ENCODE measurements at regions not wholly inside any gene's neighbourhood (a gene's known extent, or its start where the extent isn't known, plus 50 kb on each side); places are given as distances from the start of the nearest gene placed in this dataset.

GRCh38 chr1:209045331-209046057, 538.0 kb upstream of the CAMK1G start:
- peak; percentile 16 for DNase-seq

- DNase-seq = no peak
These were observed 537.5 kb upstream of the CAMK1G start for GRCh38 chr1:209046058-209046417.

GRCh38 chr1:209046935-209047334, 536.6 kb upstream of the CAMK1G start:
- DNase-seq = no peak

DNA sequence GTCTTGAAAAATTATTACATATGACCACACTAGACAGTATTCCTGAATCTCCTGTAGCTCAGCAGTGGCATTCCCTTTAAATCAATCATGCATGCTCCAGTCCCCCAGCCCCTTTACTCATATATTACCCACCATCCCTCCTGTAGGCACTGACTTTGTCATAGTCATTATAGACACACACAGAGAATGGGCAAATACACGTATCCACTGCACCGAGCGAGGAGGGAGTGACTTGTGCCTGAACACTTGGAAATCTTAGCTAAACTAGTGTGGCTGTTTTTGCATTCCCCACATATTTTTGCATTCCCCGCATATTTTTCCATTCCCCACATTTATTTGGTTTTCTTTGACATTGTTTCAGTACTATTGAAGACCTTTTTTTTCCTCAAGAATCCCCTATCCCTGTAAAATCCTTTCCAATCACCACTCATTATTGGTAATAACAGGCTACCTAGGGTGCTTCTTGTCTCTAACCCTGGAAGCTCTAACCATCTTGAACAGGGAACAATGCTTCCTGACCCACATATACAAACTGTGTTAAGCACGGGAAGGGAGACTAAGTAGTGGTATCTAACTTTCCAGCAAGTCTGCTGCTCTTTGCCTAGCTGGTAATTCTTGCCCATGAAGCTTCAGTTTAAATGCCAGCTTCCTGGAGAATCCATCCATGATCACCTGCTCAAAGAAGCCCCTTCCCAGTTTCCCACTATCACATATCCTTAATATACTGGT, 534.4 kb upstream of the CAMK1G start:
- no peak for DNase-seq

GRCh38 chr1:209051570-209051969, 531.9 kb upstream of the CAMK1G start:
- no peak for DNase-seq

GRCh38 chr1:209053587-209053986, 529.9 kb upstream of the CAMK1G start:
- no peak for DNase-seq

- no peak for DNase-seq
These were observed 526.4 kb upstream of the CAMK1G start for GRCh38 chr1:209057083-209057482.

GRCh38 chr1:209057901-209058300, 525.6 kb upstream of the CAMK1G start:
- DNase-seq = no peak

DNA sequence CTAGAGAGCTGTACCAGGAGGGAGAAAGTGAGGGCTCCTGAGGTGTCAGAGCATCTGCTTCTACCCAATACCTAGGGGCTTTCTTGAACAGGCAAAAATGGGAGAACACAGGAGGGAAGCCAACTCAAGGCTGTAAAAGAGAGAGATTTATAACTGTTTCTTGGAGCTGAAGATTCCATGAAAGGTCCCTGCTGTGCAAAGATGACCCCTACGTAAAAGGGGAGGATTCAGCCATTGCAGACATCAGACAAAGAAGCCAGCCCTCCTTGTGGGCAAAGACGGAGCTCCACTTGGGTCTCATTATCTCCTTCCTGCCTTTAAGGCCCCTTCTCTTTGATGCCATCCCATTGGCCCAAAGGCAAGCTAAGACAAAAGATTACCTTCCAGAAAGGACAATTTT, 524.1 kb upstream of the CAMK1G start:
- DNase-seq = no peak

DNA sequence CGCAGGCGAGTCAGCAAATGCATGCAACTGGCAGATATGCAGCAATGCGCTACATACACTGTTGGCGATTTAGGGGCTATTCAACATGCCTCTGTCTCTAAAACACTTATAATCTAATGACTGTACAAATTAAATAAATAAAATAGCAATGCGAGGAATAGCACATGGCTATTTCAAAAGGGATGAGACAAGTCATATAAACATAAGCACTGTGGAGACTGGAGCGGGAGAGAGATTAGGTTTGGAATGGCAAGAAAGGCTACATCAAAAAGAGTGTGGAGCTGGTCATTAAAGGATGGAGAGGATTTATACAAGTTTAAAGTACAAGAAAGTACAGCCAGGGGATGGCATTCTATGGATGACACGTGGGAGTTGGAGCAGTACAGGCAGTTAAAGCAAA, 523.5 kb upstream of the CAMK1G start:
- DNase-seq = no peak

- DNase-seq = no peak
These were observed 521.4 kb upstream of the CAMK1G start for GRCh38 chr1:209062081-209062620.

GRCh38 chr1:209062863-209063262, 520.7 kb upstream of the CAMK1G start:
- no peak for DNase-seq

DNA sequence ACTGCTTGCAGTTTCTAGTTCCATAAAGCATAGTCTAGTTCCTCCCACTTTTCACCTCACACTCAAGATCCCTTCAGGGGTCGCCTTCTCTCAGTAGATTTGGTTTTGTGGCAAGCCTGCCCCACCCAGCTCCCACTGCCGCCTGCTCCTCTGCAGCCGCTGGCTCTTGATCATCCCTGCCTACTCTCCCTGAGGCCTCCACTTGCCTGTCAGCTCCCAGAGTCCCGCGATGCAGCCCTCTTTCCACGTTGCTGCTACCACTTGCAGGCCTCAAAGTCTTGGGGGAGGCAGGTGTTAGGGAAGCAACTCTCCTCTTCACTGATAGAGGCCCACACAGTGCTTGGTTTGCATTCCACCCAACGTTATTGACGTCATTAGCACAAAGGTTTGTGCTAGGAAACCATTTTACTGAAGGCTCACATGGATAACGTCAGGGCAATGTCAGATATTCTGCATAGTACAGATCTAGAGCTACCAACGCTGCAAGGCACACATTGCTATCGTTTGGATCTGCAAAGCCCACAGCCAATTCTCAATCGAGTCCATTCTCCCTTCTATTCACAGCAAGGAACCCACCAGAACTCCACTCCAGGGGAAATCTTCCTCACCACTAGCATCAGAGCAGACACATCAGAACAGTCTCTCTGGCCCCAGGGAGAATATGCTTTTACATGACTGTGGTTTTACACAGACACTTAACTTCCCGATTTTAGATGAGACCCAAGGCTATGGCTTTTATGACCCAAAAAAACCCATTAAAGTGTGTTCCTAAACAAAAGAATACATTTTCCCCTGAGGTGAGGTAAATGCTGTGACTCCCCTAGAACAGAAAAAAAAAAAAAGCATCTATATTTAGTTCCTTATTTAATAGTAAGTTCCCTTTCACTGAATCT, 519.5 kb upstream of the CAMK1G start:
- no peak for DNase-seq

DNA sequence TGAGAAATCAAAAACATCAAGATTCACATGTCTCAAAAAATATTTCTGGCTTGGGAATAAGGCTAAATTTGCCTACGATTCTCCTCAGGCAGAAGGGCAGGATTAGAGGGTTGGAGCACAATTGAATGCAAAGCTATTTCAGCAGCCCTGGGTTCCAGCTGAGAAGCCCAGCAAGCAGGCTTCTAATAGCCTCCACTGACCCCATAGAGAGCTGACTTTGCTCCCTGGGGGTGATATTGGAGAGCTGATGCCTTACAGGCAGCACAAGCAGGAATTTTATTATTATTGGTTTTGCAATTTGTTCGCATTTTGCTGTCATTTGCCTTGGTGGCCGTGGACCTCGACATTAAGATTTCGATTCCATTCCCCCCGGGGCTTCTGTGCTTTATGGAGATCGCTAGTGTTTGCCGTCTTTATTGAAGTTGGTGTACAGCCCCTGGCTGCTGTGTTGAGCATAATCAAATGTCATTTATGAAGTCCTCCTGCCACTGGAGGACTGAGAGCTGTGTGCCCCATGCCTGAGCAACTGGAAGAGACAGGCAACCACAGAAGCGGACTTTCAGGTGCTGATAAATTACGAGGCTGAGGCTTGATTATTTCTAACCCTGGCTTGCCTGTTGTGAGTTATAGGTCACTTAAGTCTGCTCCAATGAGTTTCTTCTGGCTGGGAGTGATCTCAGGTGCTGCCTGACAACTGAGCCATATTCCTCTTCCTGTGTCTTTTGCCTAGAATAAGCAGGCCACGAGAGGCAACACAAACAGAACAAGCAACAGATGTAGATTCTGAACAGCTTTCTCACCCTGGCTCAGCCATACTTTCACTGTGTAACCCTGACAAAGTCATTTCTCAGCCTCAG, 518.4 kb upstream of the CAMK1G start:
- no peak for DNase-seq

DNA sequence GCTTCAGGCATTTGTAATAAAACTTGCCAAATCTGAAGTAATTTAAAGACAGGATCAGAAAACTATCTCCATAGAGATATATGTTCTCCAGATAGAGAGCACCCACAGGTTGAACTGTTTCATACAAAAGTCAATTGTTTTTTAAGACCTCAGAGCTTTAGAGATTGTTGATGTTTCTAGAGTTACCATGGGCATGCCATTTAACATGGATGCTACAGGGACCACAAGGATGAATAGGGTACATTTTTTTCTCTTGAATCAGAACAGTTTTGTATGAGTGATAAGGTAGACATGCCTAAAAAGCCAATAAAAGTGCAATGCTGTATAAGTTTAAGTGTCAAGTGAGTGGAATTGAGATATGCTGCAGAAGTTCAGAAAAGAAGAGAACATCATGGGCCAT, 511.0 kb upstream of the CAMK1G start:
- no peak for DNase-seq

DNA sequence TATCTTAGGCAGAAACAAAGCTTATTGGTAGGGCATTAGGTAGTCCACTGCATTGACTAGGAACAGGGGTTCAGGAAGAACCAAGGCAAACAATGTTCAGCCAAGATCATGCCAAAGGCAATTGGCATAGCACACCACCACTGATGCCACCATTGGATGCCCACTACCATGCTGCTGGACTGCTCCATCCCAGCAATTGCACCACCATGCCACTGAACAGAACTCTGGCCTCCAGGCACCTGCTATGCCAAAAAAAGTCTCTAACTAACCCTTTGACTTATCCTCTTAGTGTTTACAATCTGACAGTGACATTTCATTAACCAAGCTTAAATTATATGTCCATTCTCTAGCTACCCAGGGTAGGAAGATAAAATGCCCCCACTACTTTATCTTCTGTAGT, 509.6 kb upstream of the CAMK1G start:
- no peak for DNase-seq

- DNase-seq = no peak
These were observed 508.8 kb upstream of the CAMK1G start for GRCh38 chr1:209074575-209075250.

- DNase-seq = peak; percentile 21
These were observed 506.8 kb upstream of the CAMK1G start for GRCh38 chr1:209076688-209077087.

- DNase-seq = no peak
These were observed 503.2 kb upstream of the CAMK1G start for GRCh38 chr1:209080170-209080781.

- no peak for DNase-seq
These were observed 496.9 kb upstream of the CAMK1G start for GRCh38 chr1:209086486-209087192.

GRCh38 chr1:209094384-209094783, 489.1 kb upstream of the CAMK1G start:
- no peak for DNase-seq
